MCF 10A (cell line): ENCODE measurements at regions not wholly inside any gene's neighbourhood (a gene's known extent, or its start where the extent isn't known, plus 50 kb on each side); places are given as distances from the start of the nearest gene placed in this dataset.
"Not testable (repeated sequence)": the region's sequence is repeated elsewhere in the genome, so short reads cannot be mapped to it uniquely, and the experiment has no call there.

ENCODE experiments used
- BruUV-seq: library from RNA; stranded (reverse); fragments of 400-500 nt; replicated peaks from 2 replicates; lab custom pipeline; 2021; lab: Mats Ljungman, UMichigan
- CTCF ChIA-PET: fragments of 300-600 bp; sonication (Branson Sonifier 250); formaldehyde crosslinking; extraction: SDS; loops from one replicate; lab custom pipeline; 2021; ENCODE audit warnings: antibody characterized with exemption, inconsistent platforms; lab: Yijun Ruan, JAX
- POLR2A ChIA-PET: fragments of 300-600, 350-650 bp; sonication (Branson Sonifier 250); formaldehyde crosslinking; extraction: SDS; loops from one replicate; lab custom pipeline; 2020; ENCODE audit warnings: antibody characterized with exemption, inconsistent platforms; lab: Yijun Ruan, JAX
- DNase-seq: peaks from one replicate; pipeline ENCODE4 v3.0.0-alpha.2; 2018; ENCODE audit not compliant: unreplicated experiment
- H3K27ac Mint-ChIP-seq: one replicate; pipeline ENCODE4 v1.8.0; 2022; ENCODE audit warnings: mild to moderate bottlenecking, low read depth, mixed read lengths; ENCODE audit not compliant: unreplicated experiment
- H3K27me3 Mint-ChIP-seq: one replicate; pipeline ENCODE4 v1.8.0; 2022; ENCODE audit warnings: mixed read lengths; ENCODE audit not compliant: insufficient read depth, unreplicated experiment
- H3K36me3 Mint-ChIP-seq: one replicate; pipeline ENCODE4 v1.8.0; 2022; ENCODE audit warnings: mild to moderate bottlenecking, moderate library complexity, mixed read lengths; ENCODE audit not compliant: insufficient read depth, unreplicated experiment
- H3K4me1 Mint-ChIP-seq: one replicate; pipeline ENCODE4 v1.8.0; 2022; ENCODE audit warnings: mixed read lengths; ENCODE audit not compliant: insufficient read depth, unreplicated experiment
- H3K4me3 Mint-ChIP-seq: one replicate; pipeline ENCODE4 v1.8.0; 2022; ENCODE audit warnings: mild to moderate bottlenecking, moderate library complexity, mixed read lengths; ENCODE audit not compliant: unreplicated experiment
- H3K9me3 Mint-ChIP-seq: one replicate; pipeline ENCODE4 v1.8.0; 2022; ENCODE audit warnings: mixed read lengths; ENCODE audit not compliant: unreplicated experiment
- intact Hi-C: fragments of 100-400 bp; cut with micrococcal nuclease; formaldehyde crosslinking; loops from 2 replicates; pipeline ENCODE4 v1.14.1; 2022
- TF ChIP-seq, protein P1 (sequence below): fragments of 200-600 bp; IDR thresholded peaks from one replicate; pipeline ENCODE4 v1.8.0; 2022; ENCODE audit warnings: antibody characterized with exemption, mild to moderate bottlenecking; ENCODE audit not compliant: unreplicated experiment

DNA sequence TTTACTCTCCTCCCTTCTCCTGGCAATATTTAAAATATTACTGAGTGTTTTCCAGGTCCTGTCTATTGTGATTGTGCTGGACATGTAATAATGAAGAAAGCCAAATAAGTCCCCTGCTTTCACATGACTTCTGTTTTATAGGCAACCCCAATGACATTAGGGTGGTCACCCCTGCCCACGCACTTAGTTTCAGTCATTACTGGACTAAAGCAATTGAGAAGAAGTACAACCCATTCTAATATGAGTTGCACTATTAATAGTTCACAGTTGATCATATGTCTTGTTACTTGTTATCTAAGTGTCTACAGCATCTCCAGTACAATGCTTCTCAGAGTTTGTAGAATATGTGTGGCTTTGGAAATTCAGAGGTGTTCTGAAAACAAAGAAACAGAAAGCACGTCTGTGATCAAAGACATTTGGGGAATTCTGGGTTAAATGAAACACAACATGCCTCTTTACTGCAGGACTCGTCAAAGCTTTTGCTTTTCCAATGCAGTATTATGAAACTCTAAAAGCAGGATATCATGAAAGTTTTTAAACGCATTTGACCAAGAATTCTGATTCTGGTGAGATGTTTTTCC, 789.5 kb downstream of the DHX35 start:
- CTCF ChIA-PET: interaction anchor here (0.6 kb wide), 1 partner anchor 739 kb away, joined by 3 read pairs; no protein-coding TSS in a partner anchor
- H3K27me3 Mint-ChIP-seq: no peaks in the 10 kb centered on the region
- H3K4me1 Mint-ChIP-seq: no peaks in the 10 kb centered on the region
- BruUV-seq: no TSS peak
- peaks cover 13% of the 10 kb centered on the region for H3K9me3 Mint-ChIP-seq
- no peak overlapping the region for H3K27ac Mint-ChIP-seq
- no peak for DNase-seq
- no peak overlapping the region for H3K4me3 Mint-ChIP-seq
- intact Hi-C loops: no loop called here
- POLR2A ChIA-PET: no interaction called here
- no peaks in the 10 kb centered on the region for H3K36me3 Mint-ChIP-seq
- TF ChIP-seq, protein P1, sequence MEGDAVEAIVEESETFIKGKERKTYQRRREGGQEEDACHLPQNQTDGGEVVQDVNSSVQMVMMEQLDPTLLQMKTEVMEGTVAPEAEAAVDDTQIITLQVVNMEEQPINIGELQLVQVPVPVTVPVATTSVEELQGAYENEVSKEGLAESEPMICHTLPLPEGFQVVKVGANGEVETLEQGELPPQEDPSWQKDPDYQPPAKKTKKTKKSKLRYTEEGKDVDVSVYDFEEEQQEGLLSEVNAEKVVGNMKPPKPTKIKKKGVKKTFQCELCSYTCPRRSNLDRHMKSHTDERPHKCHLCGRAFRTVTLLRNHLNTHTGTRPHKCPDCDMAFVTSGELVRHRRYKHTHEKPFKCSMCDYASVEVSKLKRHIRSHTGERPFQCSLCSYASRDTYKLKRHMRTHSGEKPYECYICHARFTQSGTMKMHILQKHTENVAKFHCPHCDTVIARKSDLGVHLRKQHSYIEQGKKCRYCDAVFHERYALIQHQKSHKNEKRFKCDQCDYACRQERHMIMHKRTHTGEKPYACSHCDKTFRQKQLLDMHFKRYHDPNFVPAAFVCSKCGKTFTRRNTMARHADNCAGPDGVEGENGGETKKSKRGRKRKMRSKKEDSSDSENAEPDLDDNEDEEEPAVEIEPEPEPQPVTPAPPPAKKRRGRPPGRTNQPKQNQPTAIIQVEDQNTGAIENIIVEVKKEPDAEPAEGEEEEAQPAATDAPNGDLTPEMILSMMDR: no peak

DNA sequence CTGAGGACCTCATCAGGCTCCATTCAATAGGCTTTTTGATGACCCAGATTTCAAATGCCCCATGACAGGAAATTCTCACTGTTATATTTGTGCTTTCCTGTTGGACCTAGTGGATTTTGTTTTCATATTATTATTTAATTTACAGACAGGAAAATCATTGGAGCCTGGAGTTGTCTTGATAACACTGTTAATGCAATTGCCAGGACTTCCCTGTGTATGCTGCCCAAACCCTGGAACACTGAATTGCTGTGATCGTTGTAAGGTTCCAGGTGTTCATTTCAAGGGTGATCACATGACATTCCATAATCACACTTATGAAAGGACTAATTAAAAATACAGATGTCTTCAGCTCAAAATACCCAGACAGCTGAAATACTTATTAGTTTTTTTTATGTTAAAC, 783.2 kb downstream of the DHX35 start:
- no peaks in the 10 kb centered on the region for H3K4me1 Mint-ChIP-seq
- no peak for DNase-seq
- TF ChIP-seq, protein P1: no peak
- no peaks in the 10 kb centered on the region for H3K27me3 Mint-ChIP-seq
- no peak overlapping the region for H3K27ac Mint-ChIP-seq
- intact Hi-C loops: no loop called here
- peaks cover 13% of the 10 kb centered on the region for H3K9me3 Mint-ChIP-seq
- no peak overlapping the region for H3K4me3 Mint-ChIP-seq
- ChIA-PET POLR2A (no interaction called here), CTCF (no interaction called here)
- BruUV-seq: no TSS peak
- H3K36me3 Mint-ChIP-seq: no peaks in the 10 kb centered on the region

DNA sequence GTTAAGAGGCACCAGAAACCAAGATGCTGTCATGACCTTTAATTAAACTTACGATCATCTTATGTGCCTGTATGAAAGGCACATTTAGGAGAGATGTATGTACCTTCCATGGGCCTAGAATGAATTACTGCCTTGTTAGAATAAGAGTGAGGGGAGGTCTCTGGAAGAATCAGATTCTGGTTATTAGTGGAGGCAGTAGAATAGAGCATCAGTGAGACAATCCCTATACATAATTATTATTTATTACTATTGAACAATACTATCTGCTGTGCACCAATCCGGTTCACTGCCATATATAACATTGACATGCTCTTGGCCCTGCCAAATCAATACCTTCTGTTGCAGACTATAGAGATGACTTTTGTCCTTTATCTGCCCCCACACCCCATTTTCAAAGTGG, 776.5 kb downstream of the DHX35 start:
- H3K4me3 Mint-ChIP-seq: no peak overlapping the region
- TF ChIP-seq, protein P1: no peak
- H3K27ac Mint-ChIP-seq: no peak overlapping the region
- ChIA-PET CTCF (no interaction called here), POLR2A (no interaction called here)
- H3K9me3 Mint-ChIP-seq: no peaks in the 10 kb centered on the region
- no peaks in the 10 kb centered on the region for H3K4me1 Mint-ChIP-seq
- no peaks in the 10 kb centered on the region for H3K27me3 Mint-ChIP-seq
- no peaks in the 10 kb centered on the region for H3K36me3 Mint-ChIP-seq
- no TSS peak for BruUV-seq
- intact Hi-C loops: no loop called here
- DNase-seq: no peak

DNA sequence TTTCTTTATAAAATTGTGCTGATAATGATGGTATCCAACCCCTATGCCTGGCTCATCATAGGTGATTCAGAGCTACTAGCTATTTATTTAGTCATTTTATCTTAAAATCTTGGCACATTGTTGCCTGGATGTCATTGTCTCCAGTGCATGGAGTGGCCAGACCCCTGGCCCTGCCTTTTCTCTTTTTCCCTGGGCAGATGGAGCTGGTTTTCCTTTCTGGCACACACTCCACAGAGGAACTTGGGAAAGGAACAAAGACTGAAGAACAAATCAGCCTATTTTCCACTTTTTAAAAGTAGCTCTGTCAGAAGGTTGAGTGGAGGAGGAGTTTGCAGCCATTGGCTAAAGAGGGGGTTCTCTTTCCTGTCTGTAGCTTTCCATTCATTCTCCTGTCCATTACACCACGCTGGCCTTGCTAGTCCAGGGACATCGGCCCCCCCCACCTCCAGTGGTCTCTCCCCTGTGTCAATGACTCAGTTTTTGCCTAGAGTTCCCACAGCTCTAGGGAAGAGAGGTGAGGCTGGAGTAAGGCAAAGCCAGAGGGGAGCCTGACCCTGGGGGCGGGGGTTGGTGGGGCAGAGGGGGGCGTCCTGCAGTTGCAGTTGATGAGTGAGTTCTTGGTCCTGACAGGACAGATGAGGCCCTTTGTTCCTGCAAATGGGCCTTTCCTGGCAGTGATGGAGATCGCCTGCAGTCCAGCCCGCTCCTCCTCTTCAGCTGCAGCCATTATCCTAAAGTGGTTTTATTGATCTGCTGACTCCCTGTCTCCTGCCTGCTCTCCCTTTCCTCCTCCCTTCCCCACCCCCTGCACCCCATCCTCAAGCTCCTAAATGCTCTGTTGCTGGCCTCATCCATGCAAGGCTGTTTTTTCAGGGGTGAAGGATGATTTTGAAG, 774.5 kb downstream of the DHX35 start:
- Mint-ChIP-seq H3K9me3 (peaks cover 10% of the 10 kb centered on the region), H3K27ac (no peak overlapping the region), H3K36me3 (no peaks in the 10 kb centered on the region), H3K4me1 (no peaks in the 10 kb centered on the region), H3K27me3 (no peaks in the 10 kb centered on the region), H3K4me3 (no peak overlapping the region)
- POLR2A ChIA-PET: interaction anchor here (0.6 to 1.0 kb wide), 2 partner anchors 10 to 1289 kb away, joined by 3 read pairs; no protein-coding TSS in a partner anchor
- intact Hi-C loops: no loop called here
- TF ChIP-seq, protein P1: no peak
- CTCF ChIA-PET: interaction anchor here (0.6 to 1.0 kb wide), 9 partner anchors 11 to 1227 kb away, joined by 3 to 4 read pairs (median 3); no protein-coding TSS in a partner anchor
- BruUV-seq: no TSS peak
- DNase-seq: no peak

DNA sequence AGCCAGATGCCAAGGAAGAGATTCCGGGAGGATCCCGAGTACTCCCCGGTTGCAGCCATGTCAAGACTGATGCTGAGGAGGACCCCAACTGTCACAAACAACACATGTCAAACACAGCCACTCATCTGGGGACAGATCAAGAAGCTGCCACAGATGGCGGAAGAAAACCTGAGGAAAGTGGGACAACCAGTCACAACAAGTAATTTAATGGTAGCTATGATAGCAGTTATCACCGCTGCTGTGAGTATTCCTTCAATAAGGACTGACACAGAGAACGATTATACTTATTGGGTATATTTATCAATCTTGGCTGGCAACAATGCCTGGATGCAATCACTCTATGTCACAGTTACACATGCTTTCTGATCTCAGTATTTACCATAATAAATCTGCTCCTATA, 763.4 kb downstream of the DHX35 start:
- H3K4me3 Mint-ChIP-seq, H3K9me3 Mint-ChIP-seq, BruUV-seq, H3K27me3 Mint-ChIP-seq, H3K4me1 Mint-ChIP-seq, POLR2A ChIA-PET, intact Hi-C loops, DNase-seq, H3K27ac Mint-ChIP-seq, H3K36me3 Mint-ChIP-seq: not testable (repeated sequence)
- CTCF ChIA-PET: interaction anchor here (0.6 to 1.9 kb wide), 4 partner anchors 9 to 843 kb away, joined by 3 to 4 read pairs (median 4); no protein-coding TSS in a partner anchor
